Inferior parietal cortex (tissue), 1 donor: ENCODE measurements at regions not wholly inside any gene's neighbourhood (a gene's known extent, or its start where the extent isn't known, plus 50 kb on each side); places are given as distances from the start of the nearest gene placed in this dataset.
A peak's percentile ranks its signal among the peaks of the same experiment; 100 is the strongest.

ENCODE experiments used
- DNase-seq: peaks from one replicate; pipeline ENCODE4 v3.0.0-alpha.2; 2016; ENCODE audit errors: extremely low spot score

DNA sequence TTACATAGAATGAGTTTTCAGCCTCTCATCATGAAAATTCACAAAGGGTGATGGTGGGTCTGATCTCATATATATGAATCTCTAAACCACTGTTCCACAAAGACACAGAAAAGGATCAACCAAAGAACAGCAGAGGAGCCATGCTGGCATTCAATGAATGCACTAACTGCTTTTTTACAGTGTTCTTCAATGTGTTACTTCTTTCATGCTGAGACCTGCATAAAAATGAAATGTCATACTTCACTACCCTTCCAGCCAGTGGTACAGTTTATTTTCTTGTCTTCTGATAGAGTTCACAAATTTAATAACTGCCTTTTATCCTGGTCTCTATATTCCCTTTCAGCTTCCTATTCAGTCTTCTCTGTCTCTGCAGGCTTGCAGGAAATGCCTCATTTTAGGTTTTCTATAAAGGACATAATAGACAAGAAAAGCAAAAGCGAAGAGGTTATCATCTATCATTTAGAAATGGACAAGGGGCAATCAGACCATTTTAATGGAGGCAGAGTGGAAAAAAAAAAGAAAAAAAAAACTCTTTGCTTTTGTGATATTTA is 836.7 kb upstream of the FOXG1 start:
- DNase-seq: no peak

DNA sequence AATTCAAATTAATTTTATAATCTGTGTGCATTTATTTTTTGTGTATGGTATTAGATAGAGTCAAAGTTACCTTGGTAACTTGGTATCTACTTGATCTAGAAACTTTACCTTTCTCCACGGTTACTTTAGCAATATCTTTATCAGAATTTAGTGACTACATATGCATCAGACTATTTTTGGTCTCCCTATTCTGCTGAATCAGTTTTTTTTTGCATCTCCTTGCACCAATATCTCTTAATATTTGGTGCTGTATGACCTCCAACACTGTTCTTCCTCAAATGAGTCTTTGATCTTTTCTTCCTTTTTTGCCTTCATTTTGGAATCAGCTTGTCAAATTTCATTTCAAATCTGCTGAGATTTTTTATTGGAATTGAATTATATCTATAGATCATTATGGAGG is 828.2 kb upstream of the FOXG1 start:
- no peak for DNase-seq

DNA sequence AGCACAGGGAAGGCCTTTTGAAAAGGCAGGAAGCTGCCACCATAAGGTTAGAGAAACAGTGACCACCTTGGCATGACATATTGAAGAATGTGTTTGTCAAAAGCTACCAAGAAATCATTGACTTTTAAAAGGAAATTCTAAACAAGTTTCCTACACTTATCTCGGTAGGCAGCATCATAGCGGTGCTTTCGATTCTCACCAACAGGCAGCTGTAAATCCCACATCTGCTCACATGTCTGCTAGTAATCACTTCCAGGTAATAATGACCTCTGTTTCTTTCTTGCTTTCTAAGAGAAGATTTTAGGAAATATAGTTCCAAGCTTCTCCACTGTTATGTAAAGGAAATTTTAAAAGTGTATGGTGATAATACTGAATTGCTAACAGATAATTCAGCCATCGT is 821.1 kb upstream of the FOXG1 start:
- no peak for DNase-seq

DNA sequence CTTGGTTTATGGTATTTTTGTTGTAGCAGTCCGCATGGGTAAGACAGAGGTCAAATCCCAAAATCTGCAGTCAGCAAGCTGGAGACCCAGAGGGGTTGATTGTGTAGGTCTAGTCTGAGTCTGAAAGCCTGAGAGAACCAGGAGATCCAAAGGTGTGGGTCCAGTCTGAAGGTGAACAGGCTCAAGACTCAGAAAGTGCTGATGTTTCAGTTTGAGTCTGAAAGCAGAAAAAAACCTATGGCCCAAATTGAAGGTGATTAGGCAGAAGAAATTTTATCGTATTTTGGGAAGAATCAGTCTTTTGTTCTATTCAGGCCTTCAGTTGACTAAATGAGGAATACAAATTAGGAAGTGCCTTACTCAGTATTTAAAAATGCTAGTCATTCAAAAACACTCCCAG is 807.8 kb upstream of the FOXG1 start:
- DNase-seq: no peak

GRCh38 chr14:27995691-27996090 is 770.9 kb upstream of the FOXG1 start:
- no peak for DNase-seq

GRCh38 chr14:28001002-28001401 is 765.6 kb upstream of the FOXG1 start:
- no peak for DNase-seq

DNA sequence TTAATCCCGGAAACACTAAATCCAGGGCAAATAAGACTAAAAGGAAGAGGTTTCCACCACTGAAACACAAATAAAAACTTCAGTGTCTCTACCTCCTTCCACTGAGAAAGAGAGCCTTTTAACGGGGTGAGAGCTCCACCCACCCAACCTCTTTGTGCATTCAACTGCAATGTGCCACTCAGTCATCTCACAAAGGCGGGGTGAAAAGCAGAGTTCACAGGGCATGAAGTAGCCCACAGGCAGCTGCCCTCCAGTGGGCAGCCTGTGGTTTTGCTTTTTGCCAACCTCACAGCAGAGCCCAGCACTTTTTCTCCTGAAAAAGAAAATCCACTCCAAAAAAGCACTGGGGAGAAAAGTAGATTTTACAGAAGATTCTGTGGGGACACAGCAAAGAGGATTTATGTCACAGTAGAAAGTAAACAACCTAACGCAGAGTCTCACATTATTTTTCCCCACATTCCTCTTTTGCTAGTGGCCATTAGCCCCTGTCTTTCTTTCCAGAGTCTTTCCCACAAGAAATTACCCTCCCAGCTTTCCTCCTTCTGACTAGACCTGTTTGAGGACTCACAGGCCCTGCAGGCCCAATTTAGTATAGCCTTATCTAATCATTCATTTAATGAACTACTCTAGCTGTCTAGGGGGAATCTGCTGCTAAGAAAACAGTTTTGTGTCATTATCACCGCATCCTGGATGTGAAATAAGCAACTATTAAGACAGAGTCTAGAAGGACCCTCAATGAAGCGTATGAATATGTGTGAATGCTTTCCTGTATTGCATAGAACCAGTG is 753.8 kb upstream of the FOXG1 start:
- DNase-seq: no peak

DNA sequence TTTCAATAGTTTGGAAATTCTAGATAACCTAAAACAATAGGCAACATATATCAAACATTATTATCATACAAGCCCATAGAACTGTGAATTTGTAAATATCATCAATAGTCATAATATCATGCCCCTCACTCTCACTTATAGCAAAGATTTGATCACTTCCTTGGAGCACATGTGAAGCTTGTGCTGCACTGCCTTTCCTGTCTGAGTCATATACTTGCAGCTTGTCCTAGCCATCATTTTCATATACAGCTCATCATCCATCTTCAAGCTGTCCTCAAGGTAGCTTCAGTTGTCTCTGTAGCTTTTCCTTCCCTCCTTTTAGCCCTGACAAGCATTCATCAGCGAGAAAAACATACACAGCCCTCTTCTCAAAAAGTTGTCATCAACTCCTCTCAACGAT is 746.5 kb upstream of the FOXG1 start:
- DNase-seq: no peak

- no peak for DNase-seq
Measured at GRCh38 chr14:28023853-28024252, 742.7 kb upstream of the FOXG1 start.

GRCh38 chr14:28052251-28052650 is 714.3 kb upstream of the FOXG1 start:
- no peak for DNase-seq

GRCh38 chr14:28055008-28055407 is 711.6 kb upstream of the FOXG1 start:
- no peak for DNase-seq

GRCh38 chr14:28057359-28058296 is 709.0 kb upstream of the FOXG1 start:
- DNase-seq: peak; percentile 38

- no peak for DNase-seq
Measured at GRCh38 chr14:28059254-28059653, 707.3 kb upstream of the FOXG1 start.

DNA sequence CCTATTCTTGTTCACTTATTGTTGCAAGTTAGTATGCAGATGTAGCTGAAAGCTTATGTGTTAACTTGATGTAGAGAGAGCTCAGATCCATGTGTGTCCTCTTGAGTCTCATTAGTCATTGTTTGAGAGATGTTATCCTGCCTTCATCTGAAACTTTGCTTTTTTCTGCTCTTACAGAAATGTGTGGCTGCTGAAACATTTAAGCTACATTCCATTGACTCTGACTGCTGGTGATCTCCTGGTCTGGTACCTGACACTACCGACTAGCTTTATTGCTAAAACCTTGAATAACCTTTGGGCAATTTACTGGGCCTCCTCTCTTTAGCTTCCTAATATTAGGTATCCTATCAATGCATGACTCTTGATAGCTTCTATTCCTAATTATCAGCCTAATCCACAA is 705.6 kb upstream of the FOXG1 start:
- no peak for DNase-seq

DNA sequence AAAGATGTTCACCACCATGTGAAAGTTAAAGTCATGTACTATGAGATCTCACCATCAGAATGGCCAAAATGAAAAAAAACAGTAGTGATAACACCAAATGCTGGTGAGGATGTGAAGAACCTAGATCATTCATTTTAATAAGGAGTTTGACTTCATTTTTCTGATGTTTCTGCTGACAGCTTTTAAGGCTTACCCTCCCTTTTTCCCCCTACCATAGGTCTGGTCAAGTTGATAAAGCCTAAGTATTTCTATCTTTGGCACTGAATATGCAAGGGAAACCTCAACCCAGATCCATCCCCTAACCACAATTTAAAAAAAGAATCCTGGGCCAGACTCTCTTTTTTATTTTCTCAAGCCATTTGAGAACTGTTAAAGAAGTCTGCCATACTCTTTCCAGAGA is 689.6 kb upstream of the FOXG1 start:
- DNase-seq: no peak

DNA sequence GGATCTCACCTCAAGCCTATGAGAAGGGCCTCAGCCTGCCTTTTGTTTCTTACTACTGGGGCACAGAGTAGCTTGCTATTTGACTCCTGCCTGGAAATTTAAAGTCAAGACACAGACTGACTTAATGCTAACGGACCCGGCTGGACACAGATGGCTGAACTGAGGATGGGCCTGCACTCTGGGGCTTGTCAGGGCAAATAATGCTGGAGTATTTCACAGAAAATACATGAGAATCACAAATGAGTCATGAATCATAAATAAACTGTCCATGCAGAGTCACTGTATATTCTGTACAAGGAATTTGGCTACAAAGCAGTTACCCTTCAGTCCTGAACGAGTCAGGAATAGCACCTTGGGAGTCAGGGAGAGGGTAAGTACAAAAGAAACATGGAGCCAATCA is 683.2 kb upstream of the FOXG1 start:
- no peak for DNase-seq

- DNase-seq: no peak
Measured at GRCh38 chr14:28088125-28088524, 678.5 kb upstream of the FOXG1 start.

- no peak for DNase-seq
Measured at GRCh38 chr14:28097585-28097984, 669.0 kb upstream of the FOXG1 start.

DNA sequence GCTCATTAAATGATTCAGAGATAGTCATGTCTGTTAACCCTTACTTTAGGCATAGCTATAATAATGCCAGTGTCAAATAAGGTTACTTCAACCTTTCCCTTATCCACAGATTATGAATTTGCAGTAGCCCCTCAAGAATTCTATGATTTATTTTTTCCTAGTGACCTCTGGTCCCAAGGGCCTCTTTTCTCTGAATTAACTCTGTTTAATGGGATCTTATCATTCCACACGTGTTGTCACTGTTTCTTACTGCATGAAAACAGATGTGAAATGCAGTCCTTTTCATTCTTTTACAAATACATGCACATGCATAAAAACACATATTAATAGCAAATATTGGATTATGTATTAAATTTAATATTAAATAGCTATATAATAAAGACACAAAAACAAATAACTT is 667.7 kb upstream of the FOXG1 start:
- DNase-seq: no peak

DNA sequence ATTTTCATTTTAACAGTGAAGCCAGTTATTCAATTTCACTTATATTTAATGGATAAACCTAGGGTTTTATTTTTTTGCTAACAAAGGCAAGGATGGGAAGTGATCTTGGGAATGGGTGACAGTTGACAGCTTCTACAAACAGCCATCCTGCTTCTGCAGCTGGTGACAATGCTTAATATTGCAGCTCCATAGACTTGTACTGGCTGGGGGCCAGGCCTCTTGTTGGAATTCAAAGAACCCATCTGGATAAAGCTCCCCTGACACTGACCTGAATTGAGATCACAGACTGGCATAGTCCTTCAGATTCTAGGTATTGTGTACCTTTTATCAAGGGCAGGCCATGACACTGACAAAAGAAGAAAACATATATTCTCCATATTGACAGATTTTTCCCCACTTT is 664.6 kb upstream of the FOXG1 start:
- no peak for DNase-seq

- no peak for DNase-seq
Measured at GRCh38 chr14:28102814-28103213, 663.8 kb upstream of the FOXG1 start.

DNA sequence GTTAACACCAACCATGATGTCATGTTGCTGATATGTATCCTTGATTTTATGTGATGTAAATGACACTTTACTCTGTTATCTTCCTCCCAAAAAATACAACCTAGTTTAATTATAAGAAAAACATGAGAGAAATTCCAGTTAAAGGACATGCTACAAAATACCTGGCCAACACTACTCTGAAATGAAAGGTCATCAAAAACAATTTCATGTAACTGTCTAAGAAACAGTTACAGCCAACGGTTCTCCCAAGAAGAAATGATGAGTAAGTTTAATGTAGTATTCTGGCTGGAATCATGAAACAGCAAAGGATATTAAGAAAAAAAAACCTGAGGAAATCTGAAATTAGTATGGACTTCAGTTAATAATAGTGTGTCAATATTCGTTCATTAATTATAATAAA is 653.3 kb upstream of the FOXG1 start:
- no peak for DNase-seq

GRCh38 chr14:28116716-28117115 is 649.9 kb upstream of the FOXG1 start:
- no peak for DNase-seq
